ENCODE measurements at regions not wholly inside any gene's neighbourhood (a gene's known extent, or its start where the extent isn't known, plus 50 kb on each side); places are given as distances from the start of the nearest gene placed in this dataset.
A peak's percentile ranks its signal among the peaks of the same experiment; 100 is the strongest.

DNA sequence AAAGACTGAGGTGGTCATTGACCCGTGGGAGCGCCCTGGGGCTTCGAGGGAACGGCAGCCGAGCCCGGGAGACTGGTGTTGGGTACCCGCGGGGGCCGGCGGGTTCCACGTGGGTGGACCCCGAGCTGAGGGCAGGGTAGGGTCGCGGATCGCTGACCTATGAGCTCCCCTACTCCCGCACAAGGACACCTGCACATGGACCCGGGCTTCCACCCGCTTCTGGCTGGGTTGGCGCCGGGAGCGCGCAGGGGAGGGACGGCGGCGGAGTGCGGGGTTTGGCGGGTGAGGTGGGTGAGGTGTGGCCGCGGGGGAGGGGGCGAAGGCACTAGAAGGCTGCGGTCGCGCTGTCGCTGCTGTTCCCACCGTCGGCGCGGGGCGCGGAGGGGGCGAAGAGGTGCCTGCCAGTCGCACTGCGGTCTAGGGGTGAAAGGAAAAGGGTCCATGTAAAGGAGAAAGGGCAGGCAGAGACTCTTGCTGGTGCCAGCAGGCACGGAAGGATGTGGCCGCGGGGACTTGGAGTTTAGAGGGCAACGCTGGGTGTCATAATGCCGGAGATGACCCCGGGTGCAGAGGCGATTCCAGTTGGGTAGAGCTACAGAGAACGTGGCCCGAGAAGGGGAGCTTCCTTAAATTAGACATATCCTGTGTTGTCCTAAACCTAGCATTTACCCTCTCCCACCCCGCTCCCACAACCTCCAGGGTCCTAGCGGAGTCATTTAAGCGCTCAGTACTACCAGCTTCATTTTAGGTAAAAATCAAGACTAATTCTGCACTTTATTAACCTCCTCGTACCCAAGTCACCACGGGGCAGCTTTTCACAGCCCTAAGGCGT is 245.9 kb upstream of the TOPAZ1 start:
- no peak for ATAC-seq (ENCODE audit: low read depth)
- H3K36me3 ChIP-seq (replicated peaks in 1 of 2; ENCODE audit: control extremely low read depth in 1 of 2, control insufficient read depth in 1 of 2, extremely low read depth in 1 of 2, insufficient read depth in 2 of 2, low read length in 1 of 2): no peaks in the 10 kb centered on the region
- peak overlapping the region in 4 of 5 experiments; percentile 38 to 74 (median 56) for H3K4me3 ChIP-seq (ENCODE audit: control extremely low read depth in 1 of 5, extremely low read depth in 1 of 5, insufficient read depth in 1 of 5, low read depth in 2 of 5, low read length in 4 of 5)
- peak overlapping the region; percentile 95 for H3K4me3 Mint-ChIP-seq
- intact Hi-C loops (cut with micrococcal nuclease): loop anchor here (1.0 to 5.0 kb wide), 3 partner anchors 51 to 373 kb away; partner anchors contain the start of gene ANO10
- peak; percentile 56 for DNase-seq
- H3K27me3 ChIP-seq (replicated peaks in 1 of 4; ENCODE audit: control extremely low read depth in 1 of 4, control insufficient read depth in 3 of 4, insufficient read depth in 4 of 4, low read length in 3 of 4): peaks cover 0 to 71% (median 47%) of the 10 kb centered on the region in 4 experiments
- H3K27me3 Mint-ChIP-seq: peaks cover 75% of the 10 kb centered on the region
- ChIA-PET CTCF (interaction anchor here (0.8 to 2.5 kb wide), 15 partner anchors 50 to 304 kb away, joined by 3 to 9 read pairs (median 3); no protein-coding TSS in a partner anchor), POLR2A (no interaction called here)
- H3K4me1 Mint-ChIP-seq: peaks cover 52% of the 10 kb centered on the region
- H3K9me3 ChIP-seq (ENCODE audit: control extremely low read depth in 1 of 3, control insufficient read depth in 2 of 3, insufficient read depth in 1 of 3, low read length in 2 of 3): peaks cover 0 to 46% (median 2%) of the 10 kb centered on the region in 3 donors
- peak overlapping the region; percentile 77 for H2AFZ ChIP-seq (ENCODE audit: insufficient read depth, low read depth, low read length, poor library complexity, severe bottlenecking)
- H3K27ac ChIP-seq (ENCODE audit: low read length in 2 of 2): no peak overlapping the region
- H3K79me2 ChIP-seq (ENCODE audit: control insufficient read depth, insufficient read depth, low read length): no peaks in the 10 kb centered on the region
- H3K9ac ChIP-seq (ENCODE audit: low read length): peak overlapping the region; percentile 73
- 2% methylated on average over 53 of the region's 58 CpGs for WGBS (ENCODE audit: insufficient coverage)
- peak overlapping the region; percentile 96 for H3K4me2 ChIP-seq (replicated peaks; ENCODE audit: low read depth, low read length, poor library complexity, severe bottlenecking)
- peaks cover 2% of the 10 kb centered on the region for H3K9me3 Mint-ChIP-seq (ENCODE audit: insufficient read depth)
- no peaks in the 10 kb centered on the region for H4K20me1 ChIP-seq (ENCODE audit: control insufficient read depth, insufficient read depth, low read length, poor library complexity, severe bottlenecking)
- peaks cover 50 to 55% of the 10 kb centered on the region in 2 donors for H3K4me1 ChIP-seq (ENCODE audit: control insufficient read depth in 2 of 2, insufficient read depth in 2 of 2, low read length in 2 of 2)
- H3K27ac Mint-ChIP-seq: peak overlapping the region; percentile 35
- no peak for TF ChIP-seq EZH2 (IDR thresholded peaks at IDR 0.05; ENCODE audit: borderline replicate concordance, insufficient read depth, low read depth, low read length, poor library complexity, severe bottlenecking)
- TF ChIP-seq, protein P1, sequence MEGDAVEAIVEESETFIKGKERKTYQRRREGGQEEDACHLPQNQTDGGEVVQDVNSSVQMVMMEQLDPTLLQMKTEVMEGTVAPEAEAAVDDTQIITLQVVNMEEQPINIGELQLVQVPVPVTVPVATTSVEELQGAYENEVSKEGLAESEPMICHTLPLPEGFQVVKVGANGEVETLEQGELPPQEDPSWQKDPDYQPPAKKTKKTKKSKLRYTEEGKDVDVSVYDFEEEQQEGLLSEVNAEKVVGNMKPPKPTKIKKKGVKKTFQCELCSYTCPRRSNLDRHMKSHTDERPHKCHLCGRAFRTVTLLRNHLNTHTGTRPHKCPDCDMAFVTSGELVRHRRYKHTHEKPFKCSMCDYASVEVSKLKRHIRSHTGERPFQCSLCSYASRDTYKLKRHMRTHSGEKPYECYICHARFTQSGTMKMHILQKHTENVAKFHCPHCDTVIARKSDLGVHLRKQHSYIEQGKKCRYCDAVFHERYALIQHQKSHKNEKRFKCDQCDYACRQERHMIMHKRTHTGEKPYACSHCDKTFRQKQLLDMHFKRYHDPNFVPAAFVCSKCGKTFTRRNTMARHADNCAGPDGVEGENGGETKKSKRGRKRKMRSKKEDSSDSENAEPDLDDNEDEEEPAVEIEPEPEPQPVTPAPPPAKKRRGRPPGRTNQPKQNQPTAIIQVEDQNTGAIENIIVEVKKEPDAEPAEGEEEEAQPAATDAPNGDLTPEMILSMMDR (IDR thresholded peaks at IDR 0.05): no peak
